ENCODE measurements at regions not wholly inside any gene's neighbourhood (a gene's known extent, or its start where the extent isn't known, plus 50 kb on each side); places are given as distances from the start of the nearest gene placed in this dataset.

GRCh38 chr12:76206677-76207072 lies 122.2 kb upstream of the NAP1L1 start:
- TF ChIP-seq, protein P1, sequence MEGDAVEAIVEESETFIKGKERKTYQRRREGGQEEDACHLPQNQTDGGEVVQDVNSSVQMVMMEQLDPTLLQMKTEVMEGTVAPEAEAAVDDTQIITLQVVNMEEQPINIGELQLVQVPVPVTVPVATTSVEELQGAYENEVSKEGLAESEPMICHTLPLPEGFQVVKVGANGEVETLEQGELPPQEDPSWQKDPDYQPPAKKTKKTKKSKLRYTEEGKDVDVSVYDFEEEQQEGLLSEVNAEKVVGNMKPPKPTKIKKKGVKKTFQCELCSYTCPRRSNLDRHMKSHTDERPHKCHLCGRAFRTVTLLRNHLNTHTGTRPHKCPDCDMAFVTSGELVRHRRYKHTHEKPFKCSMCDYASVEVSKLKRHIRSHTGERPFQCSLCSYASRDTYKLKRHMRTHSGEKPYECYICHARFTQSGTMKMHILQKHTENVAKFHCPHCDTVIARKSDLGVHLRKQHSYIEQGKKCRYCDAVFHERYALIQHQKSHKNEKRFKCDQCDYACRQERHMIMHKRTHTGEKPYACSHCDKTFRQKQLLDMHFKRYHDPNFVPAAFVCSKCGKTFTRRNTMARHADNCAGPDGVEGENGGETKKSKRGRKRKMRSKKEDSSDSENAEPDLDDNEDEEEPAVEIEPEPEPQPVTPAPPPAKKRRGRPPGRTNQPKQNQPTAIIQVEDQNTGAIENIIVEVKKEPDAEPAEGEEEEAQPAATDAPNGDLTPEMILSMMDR (IDR thresholded peaks at IDR 0.05) = no peak

GRCh38 chr12:76206039-76206676 lies 121.7 kb upstream of the NAP1L1 start:
- Histone ChIP-seq H3K9me3 (peaks cover 0 to 21% (median 0%) of the 10 kb centered on the region in 11 donors), H3K4me3 (no peak overlapping the region), H3K27ac (no peak overlapping the region), H3K27me3 (no peaks in the 10 kb centered on the region), H3K36me3 (no peaks in the 10 kb centered on the region), H3K4me1 (no peaks in the 10 kb centered on the region)
- TF ChIP-seq, protein P1 (IDR thresholded peaks at IDR 0.05) = no peak
- 32 to 46% methylated on average over 1 of the region's 1 CpG for WGBS, 2 donors
- ATAC-seq = no peak
- intact Hi-C loops (cut with DNase I) = no loop called here
- DNase-seq = no peak

More at GRCh38 chr12:76206677-76207072, 122.2 kb upstream of the NAP1L1 start:
- 75 to 85% methylated on average over 5 of the region's 5 CpGs for WGBS, 2 donors
- no peak for ATAC-seq
- H3K4me3 ChIP-seq = no peak overlapping the region
- no peaks in the 10 kb centered on the region for H3K27me3 ChIP-seq
- H3K36me3 ChIP-seq = no peaks in the 10 kb centered on the region
- no peaks in the 10 kb centered on the region for H3K4me1 ChIP-seq
- intact Hi-C loops (cut with DNase I) = no loop called here
- no peak overlapping the region for H3K27ac ChIP-seq
- DNase-seq = no peak
- peaks cover 0 to 20% (median 0%) of the 10 kb centered on the region in 11 donors for H3K9me3 ChIP-seq

DNA sequence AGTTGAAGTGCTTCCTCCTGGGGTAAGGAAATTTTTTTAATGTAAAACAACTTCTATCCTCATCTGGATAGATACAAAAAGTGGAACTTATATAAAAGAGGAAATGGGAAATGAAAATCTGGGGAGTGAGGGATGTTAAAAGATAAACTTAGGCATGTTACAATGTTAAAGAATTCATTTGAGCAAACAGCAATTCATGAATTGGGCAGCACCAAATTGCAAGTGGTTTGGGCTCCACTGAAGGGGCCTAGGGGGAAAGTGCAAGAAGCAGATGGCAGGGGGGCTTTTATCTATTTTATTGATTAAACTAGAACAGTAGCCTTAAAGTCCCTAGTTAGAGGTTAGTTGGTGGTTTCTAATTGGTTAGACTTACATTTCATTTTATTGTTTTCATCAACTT lies 118.1 kb upstream of the NAP1L1 start:
- no peak overlapping the region for H3K4me3 ChIP-seq
- intact Hi-C loops (cut with DNase I) = no loop called here
- H3K9me3 ChIP-seq = peaks cover 0 to 52% (median 23%) of the 10 kb centered on the region in 11 donors
- no peak overlapping the region for H3K27ac ChIP-seq
- DNase-seq (no peak), ATAC-seq (no peak)
- H3K36me3 ChIP-seq = no peaks in the 10 kb centered on the region
- TF ChIP-seq, protein P1 (IDR thresholded peaks at IDR 0.05) = no peak
- H3K27me3 ChIP-seq = no peaks in the 10 kb centered on the region
- H3K4me1 ChIP-seq = no peaks in the 10 kb centered on the region

- DNase-seq (no peak), ATAC-seq (no peak)
- H3K36me3 ChIP-seq = no peaks in the 10 kb centered on the region
- H3K27ac ChIP-seq = no peak overlapping the region
- intact Hi-C loops (cut with DNase I) = no loop called here
- no peaks in the 10 kb centered on the region for H3K27me3 ChIP-seq
- no peaks in the 10 kb centered on the region for H3K4me1 ChIP-seq
- TF ChIP-seq, protein P1 (IDR thresholded peaks at IDR 0.05) = no peak
- peaks cover 0 to 55% (median 23%) of the 10 kb centered on the region in 11 donors for H3K9me3 ChIP-seq
- no peak overlapping the region for H3K4me3 ChIP-seq
Observed at GRCh38 chr12:76201758-76202157, 117.3 kb upstream of the NAP1L1 start.
